Neural progenitor cell (in vitro differentiated cells): ENCODE measurements at regions not wholly inside any gene's neighbourhood (a gene's known extent, or its start where the extent isn't known, plus 50 kb on each side); places are given as distances from the start of the nearest gene placed in this dataset.

Experiments
- DNase-seq: peaks from one replicate; pipeline ENCODE4 v3.0.0-alpha.2; 2016; ENCODE audit warnings: low spot score
- H2AFZ ChIP-seq: fragments of 200-600 bp; sonication (generic); replicated peaks from 2 replicates; pipeline ENCODE4 v1.6.1; 2016; ENCODE audit warnings: antibody characterized with exemption
- H3F3A ChIP-seq: fragments of 200-600 bp; sonication (generic); 2 replicates; pipeline ENCODE4 v1.6.1; 2016; ENCODE audit warnings: antibody characterized with exemption, low read depth
- H3K27ac ChIP-seq: fragments of 200-600 bp; sonication (generic); 2 replicates; pipeline ENCODE4 v1.5.1; 2016; ENCODE audit warnings: mild to moderate bottlenecking
- H3K27me3 ChIP-seq: fragments of 200-600 bp; sonication (generic); 2 replicates; pipeline ENCODE4 v1.6.1; 2016; ENCODE audit warnings: mild to moderate bottlenecking, moderate library complexity
- H3K36me3 ChIP-seq: fragments of 200-600 bp; sonication (generic); 2 replicates; pipeline ENCODE4 v1.5.1; 2016
- H3K4me1 ChIP-seq: fragments of 200-600 bp; sonication (generic); 2 replicates; pipeline ENCODE4 v1.6.1; 2016; ENCODE audit warnings: mixed run types
- H3K4me2 ChIP-seq: fragments of 200-600 bp; sonication (generic); 2 replicates; pipeline ENCODE4 v1.6.1; 2016
- H3K4me3 ChIP-seq: fragments of 200-600 bp; sonication (generic); 2 replicates; pipeline ENCODE4 v1.5.1; 2016
- H3K79me2 ChIP-seq: fragments of 200-600 bp; sonication (generic); 2 replicates; pipeline ENCODE4 v1.6.1; 2016; ENCODE audit warnings: low read depth
- H3K9ac ChIP-seq: fragments of 200-600 bp; sonication (generic); 2 replicates; pipeline ENCODE4 v1.6.1; 2016
- H3K9me3 ChIP-seq: fragments of 200-600 bp; sonication (generic); 2 replicates; pipeline ENCODE4 v1.5.1; 2016; ENCODE audit warnings: low read depth
- H4K20me1 ChIP-seq: fragments of 200-600 bp; sonication (generic); 2 replicates; pipeline ENCODE4 v1.6.1; 2016; ENCODE audit warnings: low read depth
- H3K27ac Mint-ChIP-seq: 3 replicates; pipeline ENCODE4 v1.8.0; 2021; ENCODE audit warnings: mixed read lengths
- H3K27me3 Mint-ChIP-seq: 2 replicates; pipeline ENCODE4 v1.8.0; 2022; ENCODE audit warnings: low read depth, mild to moderate bottlenecking, inconsistent platforms, moderate library complexity, mixed read lengths; ENCODE audit not compliant: insufficient read depth
- H3K36me3 Mint-ChIP-seq: 3 replicates; pipeline ENCODE4 v1.8.0; 2021; ENCODE audit warnings: mixed read lengths
- H3K4me1 Mint-ChIP-seq: 3 replicates; pipeline ENCODE4 v1.8.0; 2021; ENCODE audit warnings: mixed read lengths
- H3K4me3 Mint-ChIP-seq: 3 replicates; pipeline ENCODE4 v1.8.0; 2021; ENCODE audit warnings: mild to moderate bottlenecking, moderate library complexity, mixed read lengths
- H3K9me3 Mint-ChIP-seq: 3 replicates; pipeline ENCODE4 v1.8.0; 2020; ENCODE audit warnings: mixed read lengths
- EZH2 ChIP-seq: fragments of 200-600 bp; sonication (generic); IDR thresholded peaks from 2 replicates; pipeline ENCODE4 v1.6.1; 2017; ENCODE audit warnings: antibody characterized with exemption, mild to moderate bottlenecking, moderate library complexity
- EZH2phosphoT487 ChIP-seq: fragments of 200-600 bp; sonication (generic); IDR thresholded peaks from 2 replicates; pipeline ENCODE4 v1.6.1; 2017; ENCODE audit warnings: antibody characterized with exemption
- TF ChIP-seq, protein P1 (sequence below): fragments of 200-600 bp; sonication (generic); IDR thresholded peaks from 2 replicates; pipeline ENCODE4 v1.5.1; 2017; ENCODE audit warnings: antibody characterized with exemption, mild to moderate bottlenecking

DNA sequence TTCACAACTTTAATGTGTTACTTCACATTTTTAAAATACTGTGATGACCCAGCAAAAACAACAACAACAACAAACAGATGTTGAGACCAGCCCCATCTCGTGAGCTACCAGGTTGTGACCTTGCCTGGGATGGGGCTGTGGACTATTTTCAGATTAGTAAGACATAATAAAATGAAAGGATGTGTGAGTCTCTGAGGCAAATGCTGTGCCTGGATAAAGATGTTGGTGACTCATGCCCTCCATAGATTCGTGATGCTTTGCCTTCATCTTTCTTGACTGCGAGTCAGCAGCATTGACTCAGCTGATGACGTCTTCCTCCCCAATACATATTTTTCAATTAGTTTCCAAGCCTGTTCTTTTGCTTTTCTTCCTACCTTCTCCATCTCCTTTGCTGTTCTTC is 453.0 kb upstream of the CFAP20DC start:
- Histone ChIP-seq H3K27me3 (no peaks in the 10 kb centered on the region), H4K20me1 (no peaks in the 10 kb centered on the region), H3K9me3 (no peaks in the 10 kb centered on the region), H3K79me2 (no peaks in the 10 kb centered on the region), H3K4me3 (no peak overlapping the region), H3K9ac (no peak overlapping the region), H3K36me3 (no peaks in the 10 kb centered on the region), H3K4me2 (no peak overlapping the region), H3K4me1 (peaks cover 20% of the 10 kb centered on the region), H2AFZ (no peak overlapping the region), H3F3A (peaks cover 16% of the 10 kb centered on the region), H3K27ac (no peak overlapping the region)
- Mint-ChIP-seq H3K27ac (no peak overlapping the region), H3K36me3 (no peaks in the 10 kb centered on the region), H3K4me3 (no peak overlapping the region), H3K4me1 (peaks cover 41% of the 10 kb centered on the region), H3K27me3 (peaks cover 4% of the 10 kb centered on the region), H3K9me3 (peaks cover 6% of the 10 kb centered on the region)
- DNase-seq = no peak
- TF ChIP-seq EZH2 = no peak
- no peak for TF ChIP-seq EZH2phosphoT487
- TF ChIP-seq, protein P1, sequence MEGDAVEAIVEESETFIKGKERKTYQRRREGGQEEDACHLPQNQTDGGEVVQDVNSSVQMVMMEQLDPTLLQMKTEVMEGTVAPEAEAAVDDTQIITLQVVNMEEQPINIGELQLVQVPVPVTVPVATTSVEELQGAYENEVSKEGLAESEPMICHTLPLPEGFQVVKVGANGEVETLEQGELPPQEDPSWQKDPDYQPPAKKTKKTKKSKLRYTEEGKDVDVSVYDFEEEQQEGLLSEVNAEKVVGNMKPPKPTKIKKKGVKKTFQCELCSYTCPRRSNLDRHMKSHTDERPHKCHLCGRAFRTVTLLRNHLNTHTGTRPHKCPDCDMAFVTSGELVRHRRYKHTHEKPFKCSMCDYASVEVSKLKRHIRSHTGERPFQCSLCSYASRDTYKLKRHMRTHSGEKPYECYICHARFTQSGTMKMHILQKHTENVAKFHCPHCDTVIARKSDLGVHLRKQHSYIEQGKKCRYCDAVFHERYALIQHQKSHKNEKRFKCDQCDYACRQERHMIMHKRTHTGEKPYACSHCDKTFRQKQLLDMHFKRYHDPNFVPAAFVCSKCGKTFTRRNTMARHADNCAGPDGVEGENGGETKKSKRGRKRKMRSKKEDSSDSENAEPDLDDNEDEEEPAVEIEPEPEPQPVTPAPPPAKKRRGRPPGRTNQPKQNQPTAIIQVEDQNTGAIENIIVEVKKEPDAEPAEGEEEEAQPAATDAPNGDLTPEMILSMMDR = no peak

DNA sequence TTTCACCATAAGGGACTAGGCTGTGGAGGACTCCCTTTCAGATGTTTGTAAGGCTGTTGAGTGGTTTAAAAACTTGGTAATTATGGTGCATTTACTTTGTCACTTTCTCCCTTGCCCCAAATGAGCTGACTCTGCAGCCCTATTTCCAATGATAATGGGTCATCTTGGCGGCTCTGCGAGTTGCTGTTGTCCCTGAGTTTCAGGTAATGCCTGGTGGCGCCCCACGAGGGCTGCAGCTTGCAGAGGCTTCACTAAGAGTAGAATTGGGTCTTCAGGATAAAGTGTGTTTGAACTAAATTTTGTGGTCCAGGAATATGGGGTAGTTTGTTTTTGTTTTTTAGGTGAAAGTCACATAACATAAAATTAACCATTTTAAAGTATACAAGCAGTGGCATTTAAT is 450.1 kb upstream of the CFAP20DC start:
- H3K4me1 Mint-ChIP-seq = peaks cover 22% of the 10 kb centered on the region
- no peak for TF ChIP-seq EZH2
- TF ChIP-seq, protein P1 = no peak
- no peak for TF ChIP-seq EZH2phosphoT487

DNA sequence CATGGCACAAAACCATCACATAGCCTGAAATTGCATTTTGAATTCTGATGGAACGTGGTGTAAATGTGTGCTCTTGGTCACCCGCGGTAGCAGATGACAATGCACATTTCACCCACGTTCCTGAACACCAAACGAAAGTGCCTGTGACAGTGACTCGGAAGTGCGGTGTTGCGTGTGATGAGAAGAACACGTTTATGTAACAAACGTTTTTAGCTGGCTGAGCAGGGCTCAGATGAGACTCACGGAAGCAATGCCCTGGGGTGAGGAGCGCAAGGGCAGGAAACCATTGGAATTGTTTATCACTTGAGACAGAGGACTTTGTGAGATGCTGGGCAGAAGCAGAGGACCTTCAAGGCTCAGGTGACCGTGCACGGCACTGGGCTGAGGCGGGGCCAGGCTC is 449.2 kb upstream of the CFAP20DC start:
- no peak overlapping the region for H2AFZ ChIP-seq
- peaks cover 20% of the 10 kb centered on the region for H3K4me1 Mint-ChIP-seq

More for the DNA sequence above, 450.1 kb upstream of the CFAP20DC start:
- no peaks in the 10 kb centered on the region for H3K79me2 ChIP-seq
- no peaks in the 10 kb centered on the region for H4K20me1 ChIP-seq
- no peaks in the 10 kb centered on the region for H3K9me3 ChIP-seq
- Mint-ChIP-seq H3K27me3 (peaks cover 6% of the 10 kb centered on the region), H3K4me3 (no peak overlapping the region), H3K9me3 (peaks cover 6% of the 10 kb centered on the region), H3K27ac (no peak overlapping the region), H3K36me3 (no peaks in the 10 kb centered on the region)
- H3K9ac ChIP-seq = no peak overlapping the region
- peaks cover 1% of the 10 kb centered on the region for H3F3A ChIP-seq
- peaks cover 5% of the 10 kb centered on the region for H3K4me1 ChIP-seq
- DNase-seq = no peak
- no peaks in the 10 kb centered on the region for H3K36me3 ChIP-seq
- no peak overlapping the region for H3K4me3 ChIP-seq
- H3K4me2 ChIP-seq = no peak overlapping the region
- H3K27me3 ChIP-seq = no peaks in the 10 kb centered on the region
- no peak overlapping the region for H3K27ac ChIP-seq
- no peak overlapping the region for H2AFZ ChIP-seq

More for the DNA sequence above, 449.2 kb upstream of the CFAP20DC start:
- DNase-seq = no peak
- H3K4me1 ChIP-seq = no peaks in the 10 kb centered on the region
- Mint-ChIP-seq H3K4me3 (no peak overlapping the region), H3K27ac (no peak overlapping the region), H3K27me3 (peaks cover 6% of the 10 kb centered on the region), H3K9me3 (peaks cover 8% of the 10 kb centered on the region), H3K36me3 (no peaks in the 10 kb centered on the region)
- H3K27me3 ChIP-seq = no peaks in the 10 kb centered on the region
- no peaks in the 10 kb centered on the region for H3K79me2 ChIP-seq
- no peaks in the 10 kb centered on the region for H3K36me3 ChIP-seq
- no peak overlapping the region for H3K4me3 ChIP-seq
- no peak overlapping the region for H3K9ac ChIP-seq
- no peak overlapping the region for H3K27ac ChIP-seq
- H3K4me2 ChIP-seq = no peak overlapping the region
- no peaks in the 10 kb centered on the region for H3K9me3 ChIP-seq
- no peak for TF ChIP-seq EZH2phosphoT487
- TF ChIP-seq EZH2 = no peak
- TF ChIP-seq, protein P1 = no peak
- H3F3A ChIP-seq = no peaks in the 10 kb centered on the region
- H4K20me1 ChIP-seq = no peaks in the 10 kb centered on the region
